CD4-positive, CD25-positive, alpha-beta regulatory T cell (primary cell): ENCODE measurements at regions not wholly inside any gene's neighbourhood (a gene's known extent, or its start where the extent isn't known, plus 50 kb on each side); places are given as distances from the start of the nearest gene placed in this dataset.
"Not testable (repeated sequence)": the region's sequence is repeated elsewhere in the genome, so short reads cannot be mapped to it uniquely, and the experiment has no call there.

Source experiments
- ATAC-seq, 2 donors: fragments of 150-1000 bp; cut with Tn5 transposase; one replicate each; pipeline ENCODE4 v1.10.0; 2021; ENCODE audit warnings: low read depth in 2 of 2, moderate number of reproducible peaks in 2 of 2, moderate library complexity in 1 of 2
- DNase-seq, 3 donors: peaks; one replicate each; pipeline versions ENCODE4 v3.0.0 to v3.0.0-alpha.2; 2012 to 2022; ENCODE audit warnings: mixed read lengths in 1 of 3
- H3K27ac ChIP-seq: one replicate; pipeline ENCODE4 v1.7.0; 2013; ENCODE audit warnings: mild to moderate bottlenecking, low read length; ENCODE audit not compliant: insufficient read depth, poor library complexity, severe bottlenecking
- H3K27me3 ChIP-seq: one replicate; pipeline ENCODE4 v1.7.0; 2013; ENCODE audit warnings: low read length; ENCODE audit not compliant: control insufficient read depth, insufficient read depth
- H3K36me3 ChIP-seq: one replicate; pipeline ENCODE4 v1.7.0; 2013; ENCODE audit warnings: mild to moderate bottlenecking, low read length, moderate library complexity; ENCODE audit not compliant: control insufficient read depth, insufficient read depth
- H3K4me1 ChIP-seq: 2 replicates; pipeline ENCODE4 v1.7.0; 2013; ENCODE audit warnings: mild to moderate bottlenecking, low read length; ENCODE audit not compliant: insufficient read depth, control insufficient read depth, poor library complexity, severe bottlenecking
- H3K4me3 ChIP-seq: one replicate; pipeline ENCODE4 v1.7.0; 2013; ENCODE audit warnings: low read depth, mild to moderate bottlenecking, low read length, moderate library complexity
- H3K9me3 ChIP-seq, 2 experiments: 1 replicate in 1 of 2; 2 replicates in 1 of 2; pipeline ENCODE4 v1.7.0; 2013; ENCODE audit warnings: low read length in 2 of 2, mild to moderate bottlenecking in 1 of 2, moderate library complexity in 1 of 2; ENCODE audit not compliant: control insufficient read depth in 2 of 2
- H3K27ac Mint-ChIP-seq, 3 donors: one replicate each; pipeline ENCODE4 v1.8.0; 2020 to 2022; ENCODE audit warnings: mild to moderate bottlenecking in 3 of 3, mixed read lengths in 3 of 3, moderate library complexity in 2 of 3
- H3K27me3 Mint-ChIP-seq: one replicate; pipeline ENCODE4 v1.8.0; 2022; ENCODE audit warnings: mild to moderate bottlenecking, mixed read lengths
- H3K36me3 Mint-ChIP-seq: one replicate; pipeline ENCODE4 v1.8.0; 2020; ENCODE audit warnings: mixed read lengths
- H3K4me1 Mint-ChIP-seq, 4 donors: one replicate each; pipeline ENCODE4 v1.8.0; 2020 to 2022; ENCODE audit warnings: mixed read lengths in 4 of 4, mild to moderate bottlenecking in 1 of 4
- H3K4me3 Mint-ChIP-seq, 4 donors: one replicate each; pipeline ENCODE4 v1.8.0; 2020 to 2022; ENCODE audit warnings: mild to moderate bottlenecking in 4 of 4, mixed read lengths in 4 of 4, moderate library complexity in 3 of 4
- H3K9me3 Mint-ChIP-seq, 7 donors: one replicate each; pipeline ENCODE4 v1.8.0; 2020 to 2022; ENCODE audit warnings: mixed read lengths in 7 of 7, mild to moderate bottlenecking in 3 of 7, moderate library complexity in 2 of 7

- H3K9me3 Mint-ChIP-seq: peaks cover 0 to 22% (median 3%) of the 10 kb centered on the region in 7 donors
- H3K4me1 ChIP-seq, H3K27me3 ChIP-seq, H3K4me1 Mint-ChIP-seq, H3K9me3 ChIP-seq, H3K27ac Mint-ChIP-seq, DNase-seq, H3K27ac ChIP-seq, H3K36me3 Mint-ChIP-seq, H3K36me3 ChIP-seq, H3K27me3 Mint-ChIP-seq, H3K4me3 ChIP-seq, ATAC-seq: not testable (repeated sequence)
- peak overlapping the region in 1 of 4 donors; percentile 16 for H3K4me3 Mint-ChIP-seq
These were observed 323.2 kb upstream of the PIK3C3 start for GRCh38 chr18:41631723-41632285.

- no peaks in the 10 kb centered on the region for H3K36me3 ChIP-seq
- Mint-ChIP-seq H3K36me3 (no peaks in the 10 kb centered on the region), H3K9me3 (peaks cover 0 to 22% (median 7%) of the 10 kb centered on the region in 7 donors), H3K27me3 (no peaks in the 10 kb centered on the region), H3K4me3 (no peak overlapping the region), H3K27ac (no peak overlapping the region), H3K4me1 (no peaks in the 10 kb centered on the region)
- DNase-seq (no peak), ATAC-seq (no peak)
- H3K27ac ChIP-seq: no peak overlapping the region
- no peak overlapping the region for H3K4me3 ChIP-seq
- H3K9me3 ChIP-seq: no peaks in the 10 kb centered on the region
- no peaks in the 10 kb centered on the region for H3K4me1 ChIP-seq
- no peaks in the 10 kb centered on the region for H3K27me3 ChIP-seq
These were observed 324.7 kb upstream of the PIK3C3 start for GRCh38 chr18:41630232-41630886.

- H3K4me1 ChIP-seq: no peaks in the 10 kb centered on the region
- no peak overlapping the region for H3K4me3 ChIP-seq
- Mint-ChIP-seq H3K9me3 (peaks cover 0 to 9% (median 6%) of the 10 kb centered on the region in 7 donors), H3K27me3 (no peaks in the 10 kb centered on the region), H3K36me3 (no peaks in the 10 kb centered on the region), H3K27ac (no peak overlapping the region), H3K4me1 (no peaks in the 10 kb centered on the region), H3K4me3 (no peak overlapping the region)
- no peak for ATAC-seq
- DNase-seq: no peak
- no peaks in the 10 kb centered on the region for H3K36me3 ChIP-seq
- no peaks in the 10 kb centered on the region for H3K9me3 ChIP-seq
- no peaks in the 10 kb centered on the region for H3K27me3 ChIP-seq
- no peak overlapping the region for H3K27ac ChIP-seq
These were observed 330.6 kb upstream of the PIK3C3 start for GRCh38 chr18:41624460-41624859.

GRCh38 chr18:41621177-41621576 is 333.9 kb upstream of the PIK3C3 start:
- DNase-seq (no peak), ATAC-seq (no peak)
- no peak overlapping the region for H3K4me3 ChIP-seq
- peaks cover 0 to 14% (median 3%) of the 10 kb centered on the region in 7 donors for H3K9me3 Mint-ChIP-seq
- H3K27ac ChIP-seq: no peak overlapping the region
- H3K36me3 ChIP-seq: no peaks in the 10 kb centered on the region
- no peaks in the 10 kb centered on the region for H3K27me3 ChIP-seq
- H3K27ac Mint-ChIP-seq: no peak overlapping the region
- no peaks in the 10 kb centered on the region for H3K9me3 ChIP-seq
- no peak overlapping the region for H3K4me3 Mint-ChIP-seq
- no peaks in the 10 kb centered on the region for H3K36me3 Mint-ChIP-seq
- no peaks in the 10 kb centered on the region for H3K4me1 ChIP-seq
- no peaks in the 10 kb centered on the region for H3K27me3 Mint-ChIP-seq
- H3K4me1 Mint-ChIP-seq: no peaks in the 10 kb centered on the region

GRCh38 chr18:41618147-41618546 is 336.9 kb upstream of the PIK3C3 start:
- ATAC-seq (no peak), DNase-seq (no peak)
- H3K4me1 ChIP-seq: no peaks in the 10 kb centered on the region
- Mint-ChIP-seq H3K36me3 (no peaks in the 10 kb centered on the region), H3K4me3 (no peak overlapping the region), H3K4me1 (no peaks in the 10 kb centered on the region), H3K27me3 (no peaks in the 10 kb centered on the region), H3K9me3 (peaks cover 1 to 13% (median 5%) of the 10 kb centered on the region in 7 donors), H3K27ac (no peak overlapping the region)
- no peaks in the 10 kb centered on the region for H3K9me3 ChIP-seq
- no peaks in the 10 kb centered on the region for H3K36me3 ChIP-seq
- H3K4me3 ChIP-seq: no peak overlapping the region
- no peak overlapping the region for H3K27ac ChIP-seq
- no peaks in the 10 kb centered on the region for H3K27me3 ChIP-seq

- Mint-ChIP-seq H3K9me3 (peaks cover 1 to 13% (median 5%) of the 10 kb centered on the region in 7 donors), H3K4me3 (no peak overlapping the region), H3K36me3 (no peaks in the 10 kb centered on the region), H3K27me3 (no peaks in the 10 kb centered on the region), H3K27ac (no peak overlapping the region), H3K4me1 (no peaks in the 10 kb centered on the region)
- ATAC-seq (no peak), DNase-seq (no peak)
- Histone ChIP-seq H3K27ac (no peak overlapping the region), H3K4me3 (no peak overlapping the region), H3K36me3 (no peaks in the 10 kb centered on the region), H3K4me1 (no peaks in the 10 kb centered on the region), H3K27me3 (no peaks in the 10 kb centered on the region), H3K9me3 (no peaks in the 10 kb centered on the region)
These were observed 337.4 kb upstream of the PIK3C3 start for GRCh38 chr18:41617647-41618046.

GRCh38 chr18:41613003-41613609 is 341.9 kb upstream of the PIK3C3 start:
- peaks cover 1 to 32% (median 14%) of the 10 kb centered on the region in 7 donors for H3K9me3 Mint-ChIP-seq
- H3K27me3 ChIP-seq: no peaks in the 10 kb centered on the region
- ATAC-seq (no peak), DNase-seq (no peak)
- H3K36me3 Mint-ChIP-seq: no peaks in the 10 kb centered on the region
- no peak overlapping the region for H3K27ac Mint-ChIP-seq
- H3K4me3 Mint-ChIP-seq: no peak overlapping the region
- no peaks in the 10 kb centered on the region for H3K36me3 ChIP-seq
- no peaks in the 10 kb centered on the region for H3K4me1 Mint-ChIP-seq
- no peaks in the 10 kb centered on the region for H3K9me3 ChIP-seq
- H3K4me1 ChIP-seq: no peaks in the 10 kb centered on the region
- H3K4me3 ChIP-seq: no peak overlapping the region
- no peak overlapping the region for H3K27ac ChIP-seq
- no peaks in the 10 kb centered on the region for H3K27me3 Mint-ChIP-seq

GRCh38 chr18:41604964-41605363 is 350.1 kb upstream of the PIK3C3 start:
- H3K27me3 Mint-ChIP-seq: no peaks in the 10 kb centered on the region

More at GRCh38 chr18:41604964-41605363, 350.1 kb upstream of the PIK3C3 start:
- ATAC-seq: no peak
- H3K36me3 ChIP-seq: no peaks in the 10 kb centered on the region
- no peak overlapping the region for H3K4me3 ChIP-seq
- Mint-ChIP-seq H3K4me1 (no peaks in the 10 kb centered on the region), H3K9me3 (peaks cover 2 to 29% (median 10%) of the 10 kb centered on the region in 7 donors), H3K36me3 (no peaks in the 10 kb centered on the region), H3K27ac (no peak overlapping the region), H3K4me3 (no peak overlapping the region)
- DNase-seq: no peak
- no peak overlapping the region for H3K27ac ChIP-seq
- H3K4me1 ChIP-seq: no peaks in the 10 kb centered on the region
- no peaks in the 10 kb centered on the region for H3K27me3 ChIP-seq
- peaks cover 0 to 1% of the 10 kb centered on the region in 2 experiments for H3K9me3 ChIP-seq
